HepG2 (cell line): ENCODE measurements at regions not wholly inside any gene's neighbourhood (a gene's known extent, or its start where the extent isn't known, plus 50 kb on each side); places are given as distances from the start of the nearest gene placed in this dataset.

Experiments used
- ATAC-seq: fragments of 200-7000 bp; cut with Tn5 transposase; 3 replicates; pipeline ENCODE4 v1.9.1; 2020; ENCODE audit warnings: mild to moderate bottlenecking, moderate library complexity
- BruUV-seq: library from RNA; stranded (reverse); fragments of 400-500 nt; replicated peaks from 2 replicates; lab custom pipeline; 2021; lab: Mats Ljungman, UMichigan
- CTCF ChIA-PET: fragments of 300-600 bp; formaldehyde crosslinking; extraction: SDS; loops from one replicate; lab custom pipeline; 2021; ENCODE audit warnings: low total read pairs, inconsistent platforms, low intra/inter-chr PET ratio; lab: Yijun Ruan, JAX
- POLR2A ChIA-PET: fragments of 350-600 bp; sonication (Branson Sonifier 250); formaldehyde crosslinking; loops from one replicate; lab custom pipeline; 2020; ENCODE audit warnings: antibody characterized with exemption, inconsistent platforms; lab: Yijun Ruan, JAX
- DNase-seq: peaks from one replicate; pipeline ENCODE4 v3.0.0-alpha.2; 2015; ENCODE audit warnings: low spot score
- FAIRE-seq: peaks from 3 replicates; lab custom pipeline; 2011; peaks lifted over from hg19 to GRCh38; lab: Jason Lieb, UNC
- H2AFZ ChIP-seq: one replicate; pipeline ENCODE4 v1.6.1; 2011; ENCODE audit warnings: low read length, inconsistent platforms
- H3K27ac ChIP-seq: fragments of 300-600 bp; 3 replicates; pipeline ENCODE4 v1.8.0; 2011; ENCODE audit warnings: mixed run types, mild to moderate bottlenecking, mixed read lengths, low read length, inconsistent platforms; ENCODE audit not compliant: insufficient read depth; ENCODE audit errors: extremely low read length
- H3K27me3 ChIP-seq, 2 experiments: fragments of 200-600 bp in 1 of 2; 2 replicates in 1 of 2; 3 replicates in 1 of 2; pipeline versions ENCODE4 v1.6.0 to v1.8.0; 2011; ENCODE audit warnings: low read length in 2 of 2, mild to moderate bottlenecking in 2 of 2, moderate library complexity in 2 of 2, inconsistent platforms in 1 of 2; ENCODE audit not compliant: insufficient read depth in 2 of 2, control insufficient read depth in 1 of 2
- H3K36me3 ChIP-seq, 2 experiments: fragments of 200-600 bp in 1 of 2; replicated peaks in 1 of 2; 2 replicates in 1 of 2; 3 replicates in 1 of 2; pipeline versions ENCODE4 v1.5.1 to v1.8.0; 2011; ENCODE audit warnings: low read length in 2 of 2, inconsistent platforms in 1 of 2; ENCODE audit not compliant: insufficient read depth in 2 of 2, control insufficient read depth in 1 of 2
- H3K4me1 ChIP-seq: 2 replicates; pipeline ENCODE4 v1.5.1; 2012; ENCODE audit warnings: low read length, inconsistent platforms; ENCODE audit not compliant: insufficient read depth
- H3K4me2 ChIP-seq: 2 replicates; pipeline ENCODE4 v1.6.0; 2011; ENCODE audit warnings: low read depth, low read length, inconsistent platforms
- H3K4me3 ChIP-seq, 3 experiments: fragments of 200-600 bp in 1 of 3; sonication (generic), shearing (Covaris generic) in 1 of 3; replicated peaks in 1 of 3; 2 replicates each; pipeline ENCODE4 v1.5.1; 2011 to 2016; ENCODE audit warnings: low read length in 3 of 3, inconsistent platforms in 2 of 3, low read depth in 2 of 3, mild to moderate bottlenecking in 2 of 3, control low read depth in 1 of 3, mixed read lengths in 1 of 3; ENCODE audit not compliant: insufficient read depth in 1 of 3
- H3K79me2 ChIP-seq: one replicate; pipeline ENCODE4 v1.6.1; 2011; ENCODE audit warnings: low read length, inconsistent platforms; ENCODE audit not compliant: insufficient read depth
- H3K9ac ChIP-seq: 2 replicates; pipeline ENCODE4 v1.6.0; 2011; ENCODE audit warnings: mild to moderate bottlenecking, low read depth, low read length, inconsistent platforms; ENCODE audit not compliant: insufficient read depth
- H3K9me3 ChIP-seq: 2 replicates; pipeline ENCODE4 v1.5.1; 2012; ENCODE audit warnings: mild to moderate bottlenecking, low read length
- H4K20me1 ChIP-seq: 2 replicates; pipeline ENCODE4 v1.6.0; 2011; ENCODE audit warnings: inconsistent platforms, mild to moderate bottlenecking, low read length, moderate library complexity; ENCODE audit not compliant: insufficient read depth
- ETV5 ChIP-seq: IDR thresholded peaks from 2 replicates; pipeline ENCODE4 v1.6.1; 2018; ENCODE audit warnings: missing biosample characterization, missing genetic modification reagents, inconsistent platforms, borderline replicate concordance
- FOXA3 ChIP-seq: IDR thresholded peaks from 2 replicates; pipeline ENCODE4 v1.6.1; 2016; ENCODE audit warnings: missing genetic modification reagents, missing compliant biosample characterization
- MAFF ChIP-seq: IDR thresholded peaks from 2 replicates; pipeline ENCODE4 v1.6.1; 2011; ENCODE audit warnings: low read depth, low read length, improper control_type of control experiment
- MAFK ChIP-seq, 2 experiments: IDR thresholded peaks in 1 of 2; conservative IDR thresholded peaks in 1 of 2; 2 replicates each; pipeline ENCODE4 v1.6.1; 2011; ENCODE audit warnings: improper control_type of control experiment in 2 of 2, low read length in 2 of 2
- POLR2G ChIP-seq: fragments of 200-400 bp; formaldehyde crosslinking; IDR thresholded peaks from 2 replicates; pipeline ENCODE4 v1.6.1; 2018; ENCODE audit warnings: mild to moderate bottlenecking, low read depth, low read length, moderate library complexity
- ZNF354B ChIP-seq: sonication (generic); formaldehyde crosslinking; IDR thresholded peaks from 2 replicates; pipeline ENCODE4 v1.8.0; 2022; ENCODE audit warnings: mild to moderate bottlenecking, missing genetic modification reagents
- ZNF547 ChIP-seq: sonication (generic); formaldehyde crosslinking; IDR thresholded peaks from 2 replicates; pipeline ENCODE4 v1.5.1; 2020; ENCODE audit warnings: mild to moderate bottlenecking, missing genetic modification reagents
- WGBS: methylation state at CpG from one replicate; pipeline ENCODE4 v1.1.6; 2017; ENCODE audit warnings: low lambda C conversion rate; 5-methylcytosine and 5-hydroxymethylcytosine counted together
- in situ Hi-C: cut with HindIII; loops from 2 replicates; pipeline ENCODE4 v1.10.0; 2017; ENCODE audit warnings: low pct_unique_long_range_greater_than_20kb; ENCODE audit not compliant: extremely low pct_ligation_motif_present
- intact Hi-C: fragments of 100-400 bp; cut with micrococcal nuclease; formaldehyde crosslinking; loops from one replicate; pipeline ENCODE4 v1.10.0; 2022; ENCODE audit not compliant: unreplicated experiment
- TF ChIP-seq, protein P1 (sequence below): sonication (generic); formaldehyde crosslinking; IDR thresholded peaks from 2 replicates; pipeline ENCODE4 v1.5.0; 2020; ENCODE audit warnings: mild to moderate bottlenecking, missing genetic modification reagents
- TF ChIP-seq, protein P2 (sequence below): sonication (generic); formaldehyde crosslinking; IDR thresholded peaks from 2 replicates; pipeline ENCODE4 v1.5.1; 2020; ENCODE audit warnings: mild to moderate bottlenecking, moderate library complexity, missing genetic modification reagents
- TF ChIP-seq, protein P3 (sequence below): sonication (generic); formaldehyde crosslinking; conservative IDR thresholded peaks from 2 replicates; pipeline ENCODE4 v1.5.0; 2020; ENCODE audit warnings: missing genetic modification reagents

DNA sequence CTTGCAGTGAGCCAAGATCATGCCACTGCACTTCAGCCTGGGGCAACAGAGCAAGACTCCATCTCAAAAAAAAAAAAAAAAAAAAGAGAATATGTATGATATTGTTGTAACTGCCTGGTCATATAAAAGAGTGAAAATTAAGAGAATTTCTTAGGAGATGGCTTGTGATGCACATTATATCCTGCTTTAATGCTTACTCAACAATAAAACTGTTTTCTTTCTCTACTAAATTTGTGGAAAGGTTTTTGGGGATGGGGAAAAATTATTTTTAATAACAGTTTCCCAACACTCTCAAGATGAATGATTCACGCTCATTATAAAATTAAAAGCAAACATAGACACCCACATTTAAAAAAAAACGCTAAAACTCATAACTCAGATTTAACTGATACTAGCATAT, 1163.0 kb downstream of the SI start:
- Histone ChIP-seq H3K4me1 (no peaks in the 10 kb centered on the region), H2AFZ (no peak overlapping the region), H3K4me3 (no peak overlapping the region), H3K9me3 (no peaks in the 10 kb centered on the region), H3K27ac (no peak overlapping the region), H4K20me1 (no peaks in the 10 kb centered on the region), H3K36me3 (no peaks in the 10 kb centered on the region), H3K9ac (no peak overlapping the region), H3K4me2 (no peak overlapping the region), H3K79me2 (no peaks in the 10 kb centered on the region), H3K27me3 (no peaks in the 10 kb centered on the region)
- ATAC-seq: no peak
- in situ Hi-C loops: loop anchor here (10.0 kb wide), 1 partner anchor 1270 kb away; no protein-coding TSS in a partner anchor
- no peak for FAIRE-seq
- no TSS peak for BruUV-seq
- CTCF ChIA-PET: no interaction called here
- DNase-seq: no peak
- WGBS: 4% methylated on average over 2 of the region's 2 CpGs
- TF ChIP-seq MAFK (conservative IDR thresholded peaks at IDR 0.05 in 1 of 2, IDR thresholded peaks at IDR 0.05 in 1 of 2; ENCODE audit: low read length in 2 of 2): peak; percentile 29 to 73; a peak in 2 of 4 replicates
- peak; percentile 60; the same call in 1 of the 2 replicates for TF ChIP-seq MAFF
- TF ChIP-seq ZNF354B: no peak
- intact Hi-C loops: no loop called here
- POLR2A ChIA-PET: no interaction called here

DNA sequence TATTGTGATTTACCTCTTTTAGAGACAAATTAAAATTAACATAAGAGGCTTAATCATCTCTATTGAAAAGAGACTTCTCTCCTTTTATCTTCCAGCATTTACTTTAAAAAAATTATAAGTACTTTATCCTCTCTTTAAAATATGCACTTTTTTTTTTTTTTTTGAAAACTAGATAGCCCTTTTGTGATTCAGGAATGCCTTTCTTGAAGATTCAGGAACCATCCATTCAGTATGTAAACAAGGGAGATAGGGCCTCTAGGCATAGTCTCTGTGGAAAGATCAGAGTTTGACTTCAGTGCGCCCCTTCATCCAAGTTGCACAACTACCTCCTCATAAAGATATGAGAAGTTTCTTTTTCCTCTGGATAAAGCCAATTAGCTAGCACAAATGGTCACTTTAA, 1163.7 kb downstream of the SI start:
- H4K20me1 ChIP-seq: no peaks in the 10 kb centered on the region
- FAIRE-seq: no peak
- H3K4me1 ChIP-seq: no peaks in the 10 kb centered on the region
- WGBS: 32% methylated on average over 1 of the region's 1 CpG
- no peaks in the 10 kb centered on the region for H3K9me3 ChIP-seq
- H2AFZ ChIP-seq: no peak overlapping the region
- no peak for DNase-seq
- ChIA-PET CTCF (no interaction called here), POLR2A (no interaction called here)
- no peak for ATAC-seq
- H3K27ac ChIP-seq: no peak overlapping the region
- no peak overlapping the region for H3K4me2 ChIP-seq
- no peaks in the 10 kb centered on the region for H3K79me2 ChIP-seq
- H3K9ac ChIP-seq: no peak overlapping the region
- in situ Hi-C loops (loop anchor here (10.0 kb wide), 1 partner anchor 1270 kb away; no protein-coding TSS in a partner anchor), intact Hi-C loops (no loop called here)
- no peaks in the 10 kb centered on the region for H3K36me3 ChIP-seq
- no peak overlapping the region for H3K4me3 ChIP-seq
- H3K27me3 ChIP-seq: no peaks in the 10 kb centered on the region
- no TSS peak for BruUV-seq
- TF ChIP-seq, protein P1, sequence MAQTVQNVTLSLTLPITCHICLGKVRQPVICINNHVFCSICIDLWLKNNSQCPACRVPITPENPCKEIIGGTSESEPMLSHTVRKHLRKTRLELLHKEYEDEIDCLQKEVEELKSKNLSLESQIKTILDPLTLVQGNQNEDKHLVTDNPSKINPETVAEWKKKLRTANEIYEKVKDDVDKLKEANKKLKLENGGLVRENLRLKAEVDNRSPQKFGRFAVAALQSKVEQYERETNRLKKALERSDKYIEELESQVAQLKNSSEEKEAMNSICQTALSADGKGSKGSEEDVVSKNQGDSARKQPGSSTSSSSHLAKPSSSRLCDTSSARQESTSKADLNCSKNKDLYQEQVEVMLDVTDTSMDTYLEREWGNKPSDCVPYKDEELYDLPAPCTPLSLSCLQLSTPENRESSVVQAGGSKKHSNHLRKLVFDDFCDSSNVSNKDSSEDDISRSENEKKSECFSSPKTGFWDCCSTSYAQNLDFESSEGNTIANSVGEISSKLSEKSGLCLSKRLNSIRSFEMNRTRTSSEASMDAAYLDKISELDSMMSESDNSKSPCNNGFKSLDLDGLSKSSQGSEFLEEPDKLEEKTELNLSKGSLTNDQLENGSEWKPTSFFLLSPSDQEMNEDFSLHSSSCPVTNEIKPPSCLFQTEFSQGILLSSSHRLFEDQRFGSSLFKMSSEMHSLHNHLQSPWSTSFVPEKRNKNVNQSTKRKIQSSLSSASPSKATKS (CRISPR knock-in tag): no peak
- TF ChIP-seq, protein P2, sequence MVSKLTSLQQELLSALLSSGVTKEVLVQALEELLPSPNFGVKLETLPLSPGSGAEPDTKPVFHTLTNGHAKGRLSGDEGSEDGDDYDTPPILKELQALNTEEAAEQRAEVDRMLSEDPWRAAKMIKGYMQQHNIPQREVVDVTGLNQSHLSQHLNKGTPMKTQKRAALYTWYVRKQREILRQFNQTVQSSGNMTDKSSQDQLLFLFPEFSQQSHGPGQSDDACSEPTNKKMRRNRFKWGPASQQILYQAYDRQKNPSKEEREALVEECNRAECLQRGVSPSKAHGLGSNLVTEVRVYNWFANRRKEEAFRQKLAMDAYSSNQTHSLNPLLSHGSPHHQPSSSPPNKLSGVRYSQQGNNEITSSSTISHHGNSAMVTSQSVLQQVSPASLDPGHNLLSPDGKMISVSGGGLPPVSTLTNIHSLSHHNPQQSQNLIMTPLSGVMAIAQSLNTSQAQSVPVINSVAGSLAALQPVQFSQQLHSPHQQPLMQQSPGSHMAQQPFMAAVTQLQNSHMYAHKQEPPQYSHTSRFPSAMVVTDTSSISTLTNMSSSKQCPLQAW (CRISPR knock-in tag): no peak
- no peak for TF ChIP-seq POLR2G
- no peak for TF ChIP-seq ZNF547 (CRISPR knock-in tag)
- no peak for TF ChIP-seq ETV5
- no peak for TF ChIP-seq FOXA3 (CRISPR knock-in tag)
- TF ChIP-seq, protein P3, sequence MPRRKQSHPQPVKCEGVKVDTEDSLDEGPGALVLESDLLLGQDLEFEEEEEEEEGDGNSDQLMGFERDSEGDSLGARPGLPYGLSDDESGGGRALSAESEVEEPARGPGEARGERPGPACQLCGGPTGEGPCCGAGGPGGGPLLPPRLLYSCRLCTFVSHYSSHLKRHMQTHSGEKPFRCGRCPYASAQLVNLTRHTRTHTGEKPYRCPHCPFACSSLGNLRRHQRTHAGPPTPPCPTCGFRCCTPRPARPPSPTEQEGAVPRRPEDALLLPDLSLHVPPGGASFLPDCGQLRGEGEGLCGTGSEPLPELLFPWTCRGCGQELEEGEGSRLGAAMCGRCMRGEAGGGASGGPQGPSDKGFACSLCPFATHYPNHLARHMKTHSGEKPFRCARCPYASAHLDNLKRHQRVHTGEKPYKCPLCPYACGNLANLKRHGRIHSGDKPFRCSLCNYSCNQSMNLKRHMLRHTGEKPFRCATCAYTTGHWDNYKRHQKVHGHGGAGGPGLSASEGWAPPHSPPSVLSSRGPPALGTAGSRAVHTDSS (CRISPR knock-in tag): no peak
